Memory B cell (primary cell): ENCODE measurements at regions not wholly inside any gene's neighbourhood (a gene's known extent, or its start where the extent isn't known, plus 50 kb on each side); places are given as distances from the start of the nearest gene placed in this dataset.
"Not testable (repeated sequence)": the region's sequence is repeated elsewhere in the genome, so short reads cannot be mapped to it uniquely, and the experiment has no call there.

Experiments used
- ATAC-seq: fragments of 150-1000 bp; cut with Tn5 transposase; 2 replicates; pipeline ENCODE4 v1.10.0; 2021; ENCODE audit warnings: low read depth, mild to moderate bottlenecking, moderate library complexity
- DNase-seq, 2 donors: peaks; one replicate each; pipeline ENCODE4 v3.0.0; 2022; ENCODE audit warnings: low spot score in 2 of 2
- H3K27ac Mint-ChIP-seq: one replicate; pipeline ENCODE4 v1.8.0; 2022; ENCODE audit warnings: mild to moderate bottlenecking, moderate library complexity, mixed read lengths
- H3K27me3 Mint-ChIP-seq: one replicate; pipeline ENCODE4 v1.8.0; 2022; ENCODE audit warnings: mixed read lengths
- H3K36me3 Mint-ChIP-seq: one replicate; pipeline ENCODE4 v1.8.0; 2022; ENCODE audit warnings: mild to moderate bottlenecking, mixed read lengths
- H3K4me1 Mint-ChIP-seq: one replicate; pipeline ENCODE4 v1.8.0; 2022; ENCODE audit warnings: mixed read lengths
- H3K4me3 Mint-ChIP-seq: one replicate; pipeline ENCODE4 v1.8.0; 2022; ENCODE audit warnings: mild to moderate bottlenecking, moderate library complexity, mixed read lengths
- H3K9me3 Mint-ChIP-seq: one replicate; pipeline ENCODE4 v1.8.0; 2022; ENCODE audit warnings: mixed read lengths

GRCh38 chr14:22500954-22501726 is 87.9 kb downstream of the DAD1 start:
- Mint-ChIP-seq H3K9me3 (no peaks in the 10 kb centered on the region), H3K4me1 (peaks cover 38% of the 10 kb centered on the region), H3K27me3 (no peaks in the 10 kb centered on the region), H3K27ac (no peak overlapping the region), H3K36me3 (peaks cover 2% of the 10 kb centered on the region), H3K4me3 (no peak overlapping the region)
- ATAC-seq (no peak), DNase-seq (no peak)

DNA sequence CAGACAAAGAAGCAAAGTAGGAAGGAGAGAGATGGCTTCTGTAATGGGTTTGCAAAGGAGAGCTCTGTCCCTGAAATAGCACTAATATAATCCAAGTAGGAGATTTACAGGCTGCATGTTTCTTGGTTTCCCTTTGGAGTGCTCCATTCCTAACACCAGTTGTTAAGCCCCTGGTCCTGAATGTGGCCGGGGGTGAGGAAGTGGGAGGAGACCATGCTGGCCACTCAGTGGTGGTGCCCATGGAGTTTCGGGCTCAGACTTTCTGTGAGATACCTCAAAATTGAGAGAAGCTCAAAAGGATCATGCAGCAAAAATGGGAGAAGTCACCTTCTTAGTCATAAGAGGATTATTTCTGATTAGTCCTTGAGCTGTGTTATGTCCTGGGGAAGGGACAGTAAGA is 88.5 kb downstream of the DAD1 start:
- Mint-ChIP-seq H3K36me3 (peaks cover 2% of the 10 kb centered on the region), H3K4me3 (no peak overlapping the region), H3K27me3 (no peaks in the 10 kb centered on the region), H3K27ac (peak overlapping the region; percentile 21), H3K9me3 (no peaks in the 10 kb centered on the region), H3K4me1 (peaks cover 31% of the 10 kb centered on the region)
- ATAC-seq = no peak
- no peak for DNase-seq

- Mint-ChIP-seq H3K27ac (peak overlapping the region; percentile 96), H3K4me1 (peaks cover 38% of the 10 kb centered on the region), H3K27me3 (peaks cover 3% of the 10 kb centered on the region), H3K36me3 (no peaks in the 10 kb centered on the region), H3K4me3 (no peak overlapping the region), H3K9me3 (no peaks in the 10 kb centered on the region)
- DNase-seq (no peak), ATAC-seq (no peak)
Observed at GRCh38 chr14:22497671-22498093, 91.3 kb downstream of the DAD1 start.

DNA sequence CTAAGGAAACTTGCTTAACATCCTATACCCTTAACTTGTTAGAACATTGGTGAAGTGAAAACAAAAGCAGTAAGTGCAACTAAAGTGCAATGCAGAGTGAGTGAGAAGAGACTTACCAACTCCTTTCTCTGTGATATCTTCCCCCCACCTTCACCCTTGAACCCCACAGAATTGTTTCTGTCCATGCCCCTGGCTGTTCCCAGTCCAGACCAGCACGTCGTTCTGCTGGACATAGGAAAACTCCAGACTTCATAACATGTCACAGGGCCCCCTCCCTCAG is 91.9 kb downstream of the DAD1 start:
- ATAC-seq (peak; percentile 15), DNase-seq (no peak)
- Mint-ChIP-seq H3K9me3 (no peaks in the 10 kb centered on the region), H3K4me3 (no peak overlapping the region), H3K36me3 (no peaks in the 10 kb centered on the region), H3K27ac (peak overlapping the region; percentile 96), H3K4me1 (peaks cover 39% of the 10 kb centered on the region), H3K27me3 (peaks cover 5% of the 10 kb centered on the region)

- no peaks in the 10 kb centered on the region for H3K36me3 Mint-ChIP-seq
- H3K9me3 Mint-ChIP-seq = no peaks in the 10 kb centered on the region
- H3K27ac Mint-ChIP-seq = peak overlapping the region; percentile 96
- H3K27me3 Mint-ChIP-seq = peaks cover 15% of the 10 kb centered on the region
- peak overlapping the region; percentile 28 for H3K4me3 Mint-ChIP-seq
- no peak for ATAC-seq
- no peak for DNase-seq
- H3K4me1 Mint-ChIP-seq = peaks cover 56% of the 10 kb centered on the region
Observed at GRCh38 chr14:22494486-22495135, 94.4 kb downstream of the DAD1 start.

- Mint-ChIP-seq H3K4me1 (peaks cover 63% of the 10 kb centered on the region), H3K27me3 (peaks cover 17% of the 10 kb centered on the region), H3K9me3 (no peaks in the 10 kb centered on the region), H3K27ac (peak overlapping the region; percentile 96), H3K4me3 (peak overlapping the region; percentile 71), H3K36me3 (no peaks in the 10 kb centered on the region)
- no peak for DNase-seq
- ATAC-seq = no peak
Observed at GRCh38 chr14:22493753-22494152, 95.3 kb downstream of the DAD1 start.

GRCh38 chr14:22492622-22493542 is 96.1 kb downstream of the DAD1 start:
- H3K27ac Mint-ChIP-seq = peak overlapping the region; percentile 96
- H3K9me3 Mint-ChIP-seq = no peaks in the 10 kb centered on the region
- peaks cover 70% of the 10 kb centered on the region for H3K4me1 Mint-ChIP-seq
- peak; percentile 26 for ATAC-seq
- H3K36me3 Mint-ChIP-seq = no peaks in the 10 kb centered on the region
- peak overlapping the region; percentile 71 for H3K4me3 Mint-ChIP-seq
- H3K27me3 Mint-ChIP-seq = peaks cover 21% of the 10 kb centered on the region
- DNase-seq = no peak

- peaks cover 71% of the 10 kb centered on the region for H3K4me1 Mint-ChIP-seq
- H3K4me3 Mint-ChIP-seq = peak overlapping the region; percentile 49
- H3K9me3 Mint-ChIP-seq = no peaks in the 10 kb centered on the region
- peak in 1 of 2 donors; percentile 26 for DNase-seq
- peak; percentile 65 for ATAC-seq
- H3K27ac Mint-ChIP-seq = peak overlapping the region; percentile 96
- H3K36me3 Mint-ChIP-seq = no peaks in the 10 kb centered on the region
- H3K27me3 Mint-ChIP-seq = peaks cover 21% of the 10 kb centered on the region
Observed at GRCh38 chr14:22491683-22492621, 97.1 kb downstream of the DAD1 start.

GRCh38 chr14:22491053-22491452 is 98.0 kb downstream of the DAD1 start:
- peak overlapping the region; percentile 83 for H3K4me3 Mint-ChIP-seq
- peak overlapping the region; percentile 96 for H3K27ac Mint-ChIP-seq
- H3K36me3 Mint-ChIP-seq, ATAC-seq, H3K9me3 Mint-ChIP-seq, DNase-seq: not testable (repeated sequence)
- H3K4me1 Mint-ChIP-seq = peaks cover 70% of the 10 kb centered on the region
- H3K27me3 Mint-ChIP-seq = peaks cover 21% of the 10 kb centered on the region

GRCh38 chr14:22489957-22490950 is 98.8 kb downstream of the DAD1 start:
- Mint-ChIP-seq H3K27me3 (peaks cover 23% of the 10 kb centered on the region), H3K4me3 (peak overlapping the region; percentile 83), H3K36me3 (no peaks in the 10 kb centered on the region), H3K27ac (peak overlapping the region; percentile 96), H3K4me1 (peaks cover 75% of the 10 kb centered on the region), H3K9me3 (no peaks in the 10 kb centered on the region)
- ATAC-seq = no peak
- no peak for DNase-seq

DNA sequence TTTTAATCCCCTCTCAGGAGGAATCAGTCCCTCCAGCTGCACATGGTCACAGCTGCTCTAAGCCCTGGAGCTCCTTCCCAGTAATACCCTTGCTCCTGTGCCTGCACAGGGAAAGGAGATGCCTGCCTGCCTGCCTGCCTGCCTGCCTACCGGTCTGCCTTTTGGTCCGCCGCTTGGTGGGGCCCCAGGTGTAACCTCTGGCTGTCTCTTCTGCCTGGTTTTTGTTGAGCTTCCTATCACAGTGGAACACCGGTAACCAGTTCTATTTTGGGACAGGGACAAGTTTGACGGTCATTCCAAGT is 99.8 kb downstream of the DAD1 start:
- peak overlapping the region; percentile 96 for H3K27ac Mint-ChIP-seq
- peaks cover 23% of the 10 kb centered on the region for H3K27me3 Mint-ChIP-seq
- peak overlapping the region; percentile 83 for H3K4me3 Mint-ChIP-seq
- peaks cover 70% of the 10 kb centered on the region for H3K4me1 Mint-ChIP-seq
- DNase-seq (no peak), ATAC-seq (peak; percentile 37)
- H3K36me3 Mint-ChIP-seq = no peaks in the 10 kb centered on the region
- H3K9me3 Mint-ChIP-seq = no peaks in the 10 kb centered on the region

DNA sequence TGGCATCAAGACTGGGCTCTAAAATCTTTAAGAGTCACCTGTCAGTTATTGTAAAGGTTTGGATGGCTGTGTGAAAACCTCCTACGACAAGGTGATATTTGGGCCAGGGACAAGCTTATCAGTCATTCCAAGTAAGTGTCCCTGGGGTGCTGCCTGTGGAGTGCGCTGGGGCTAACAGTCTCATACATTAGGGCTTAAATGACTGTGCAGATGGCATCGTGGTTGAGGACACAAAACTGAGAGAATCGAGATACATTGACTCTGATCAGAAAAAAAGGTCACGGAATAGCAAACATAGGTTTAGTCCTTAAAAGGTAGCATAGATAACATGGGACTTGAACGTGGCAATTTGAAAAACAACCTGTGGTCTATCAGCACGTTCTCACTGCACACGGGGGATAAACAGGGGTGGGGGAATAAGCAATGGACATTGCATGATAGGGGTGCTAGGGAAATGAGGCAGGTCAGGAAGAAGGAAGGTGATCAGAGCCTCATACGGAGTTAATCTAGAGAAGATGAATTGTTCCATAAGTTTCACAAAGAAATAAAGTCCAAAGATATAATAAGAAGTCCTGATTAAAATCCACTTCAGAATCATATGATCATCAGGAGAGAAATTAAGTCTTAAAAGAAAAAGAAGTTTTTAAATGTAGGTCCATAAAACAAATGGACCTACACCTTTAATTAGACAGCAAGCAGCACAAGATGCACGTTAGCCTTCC is 100.3 kb downstream of the DAD1 start:
- Mint-ChIP-seq H3K27ac (peak overlapping the region; percentile 96), H3K4me1 (peaks cover 71% of the 10 kb centered on the region), H3K4me3 (peak overlapping the region; percentile 35), H3K36me3 (no peaks in the 10 kb centered on the region), H3K9me3 (no peaks in the 10 kb centered on the region), H3K27me3 (peaks cover 23% of the 10 kb centered on the region)
- DNase-seq = no peak
- no peak for ATAC-seq
